IMR-90 (cell line): ENCODE measurements at regions not wholly inside any gene's neighbourhood (a gene's known extent, or its start where the extent isn't known, plus 50 kb on each side); places are given as distances from the start of the nearest gene placed in this dataset.
A peak's percentile ranks its signal among the peaks of the same experiment; 100 is the strongest.

Experiments used
- ATAC-seq: fragments of 200-7000 bp; cut with Tn5 transposase; 2 replicates; pipeline ENCODE4 v1.9.1; 2020; ENCODE audit warnings: low read depth, mild to moderate bottlenecking, moderate library complexity
- BruUV-seq: library from RNA; stranded (reverse); fragments of 400-500 nt; replicated peaks from 2 replicates; lab custom pipeline; 2021; lab: Mats Ljungman, UMichigan
- CTCF ChIA-PET: fragments of 300-600 bp; formaldehyde crosslinking; extraction: SDS; loops from one replicate; lab custom pipeline; 2021; ENCODE audit warnings: antibody characterized with exemption; lab: Yijun Ruan, JAX
- POLR2A ChIA-PET: fragments of 300-600 bp; sonication (Branson Sonifier 250); formaldehyde crosslinking; loops from one replicate; lab custom pipeline; 2022; ENCODE audit warnings: antibody characterized with exemption; ENCODE audit not compliant: unreplicated experiment; lab: Charles Lee
- DNase-seq: peaks from one replicate; pipeline ENCODE4 v3.0.0; 2013
- H2AFZ ChIP-seq: replicated peaks from 2 replicates; pipeline ENCODE3; 2013; ENCODE audit warnings: low read length, mild to moderate bottlenecking; ENCODE audit not compliant: poor library complexity
- H2AK5ac ChIP-seq: 2 replicates; pipeline ENCODE4 v1.6.1; 2013; ENCODE audit warnings: low read depth, low read length, inconsistent platforms
- H2AK9ac ChIP-seq: replicated peaks from 2 replicates; pipeline ENCODE3; 2013; ENCODE audit warnings: mild to moderate bottlenecking, low read depth, low read length, moderate library complexity; ENCODE audit not compliant: poor library complexity
- H2BK120ac ChIP-seq: 2 replicates; pipeline ENCODE4 v1.6.1; 2013; ENCODE audit warnings: low read depth, low read length, inconsistent platforms
- H2BK15ac ChIP-seq: 3 replicates; pipeline ENCODE4 v1.6.1; 2013; ENCODE audit warnings: low read depth, low read length, inconsistent platforms
- H2BK20ac ChIP-seq: 2 replicates; pipeline ENCODE4 v1.6.1; 2013; ENCODE audit warnings: low read depth, mild to moderate bottlenecking, inconsistent platforms, low read length, moderate library complexity
- H2BK5ac ChIP-seq: 2 replicates; pipeline ENCODE4 v1.6.1; 2013; ENCODE audit warnings: mild to moderate bottlenecking, low read depth, low read length, inconsistent platforms; ENCODE audit not compliant: poor library complexity, severe bottlenecking
- H3K14ac ChIP-seq: replicated peaks from 2 replicates; pipeline ENCODE4 v1.6.1; 2013; ENCODE audit warnings: low read depth, low read length, inconsistent platforms
- H3K18ac ChIP-seq: 2 replicates; pipeline ENCODE4 v1.6.1; 2013; ENCODE audit warnings: low read depth, low read length, control low read depth
- H3K23ac ChIP-seq: 2 replicates; pipeline ENCODE4 v1.6.1; 2013; ENCODE audit warnings: low read depth, low read length, inconsistent platforms
- H3K27ac ChIP-seq: 2 replicates; pipeline ENCODE4 v1.5.1; 2013; ENCODE audit warnings: mild to moderate bottlenecking, control low read depth, low read length; ENCODE audit not compliant: insufficient read depth
- H3K27me3 ChIP-seq: 2 replicates; pipeline ENCODE4 v1.6.1; 2013; ENCODE audit warnings: low read length; ENCODE audit not compliant: control insufficient read depth, insufficient read depth
- H3K36me3 ChIP-seq: 2 replicates; pipeline ENCODE4 v1.6.1; 2013; ENCODE audit warnings: low read length, mixed read lengths; ENCODE audit not compliant: control insufficient read depth, insufficient read depth
- H3K4ac ChIP-seq: 2 replicates; pipeline ENCODE4 v1.6.1; 2013; ENCODE audit warnings: low read depth, low read length, inconsistent platforms
- H3K4me1 ChIP-seq: 2 replicates; pipeline ENCODE4 v1.6.1; 2013; ENCODE audit warnings: low read length, mixed read lengths; ENCODE audit not compliant: control insufficient read depth, insufficient read depth
- H3K4me2 ChIP-seq: 2 replicates; pipeline ENCODE4 v1.6.1; 2013; ENCODE audit warnings: low read depth, mild to moderate bottlenecking, control low read depth, low read length, moderate library complexity
- H3K4me3 ChIP-seq: 2 replicates; pipeline ENCODE4 v1.5.1; 2013; ENCODE audit warnings: low read depth, mild to moderate bottlenecking, control low read depth, low read length, moderate library complexity; ENCODE audit not compliant: insufficient read depth
- H3K56ac ChIP-seq: 2 replicates; pipeline ENCODE4 v1.6.1; 2013; ENCODE audit warnings: low read length, inconsistent platforms; ENCODE audit not compliant: insufficient read depth; ENCODE audit errors: extremely low read depth
- H3K79me1 ChIP-seq, 2 experiments: 2 replicates each; pipeline ENCODE4 v1.6.1; 2013; ENCODE audit warnings: low read length in 2 of 2, inconsistent platforms in 1 of 2, low read depth in 1 of 2
- H3K9ac ChIP-seq: 2 replicates; pipeline ENCODE4 v1.6.1; 2013; ENCODE audit warnings: low read depth, low read length, control low read depth
- H3K9me1 ChIP-seq: 2 replicates; pipeline ENCODE4 v1.6.1; 2013; ENCODE audit warnings: low read length, inconsistent platforms; ENCODE audit not compliant: insufficient read depth
- H3K9me3 ChIP-seq: 2 replicates; pipeline ENCODE4 v1.6.1; 2013; ENCODE audit warnings: low read length; ENCODE audit not compliant: control insufficient read depth, insufficient read depth
- H4K20me1 ChIP-seq: 2 replicates; pipeline ENCODE4 v1.6.1; 2013; ENCODE audit warnings: low read length, inconsistent platforms; ENCODE audit not compliant: insufficient read depth
- H4K5ac ChIP-seq: 2 replicates; pipeline ENCODE4 v1.6.1; 2013; ENCODE audit warnings: mild to moderate bottlenecking, low read depth, low read length, control low read depth
- H4K8ac ChIP-seq, 2 experiments: 2 replicates each; pipeline ENCODE4 v1.6.1; 2013; ENCODE audit warnings: low read depth in 2 of 2, low read length in 2 of 2, control low read depth in 1 of 2, inconsistent platforms in 1 of 2
- H4K91ac ChIP-seq: 2 replicates; pipeline ENCODE4 v1.6.1; 2013; ENCODE audit warnings: low read depth, low read length, inconsistent platforms; ENCODE audit not compliant: insufficient read depth
- CEBPB ChIP-seq: IDR thresholded peaks from 2 replicates; pipeline ENCODE4 v1.6.1; 2012; ENCODE audit warnings: low read depth, low read length, improper control_type of control experiment
- WGBS, 2 experiments: methylation state at CpG; one replicate each; pipeline versions ENCODE4 v1.1.5 to v1.1.7; 2013; ENCODE audit warnings: missing lambda C conversion rate in 2 of 2; ENCODE audit not compliant: insufficient read length in 1 of 2; ENCODE audit errors: extremely low coverage in 2 of 2; 5-methylcytosine and 5-hydroxymethylcytosine counted together
- dilution Hi-C: fragments of 300-500 bp; cut with HindIII; formaldehyde crosslinking; loops from one replicate; pipeline ENCODE4 v1.14.3; 2018; ENCODE audit warnings: low sequenced_read_pairs; ENCODE audit not compliant: unreplicated experiment
- in situ Hi-C: fragments of 300-500 bp; cut with MboI; formaldehyde crosslinking; loops from 3 replicates; pipeline ENCODE4 v1.14.3; 2019; ENCODE audit warnings: low sequenced_read_pairs, inconsistent platforms, mixed read lengths
- intact Hi-C: fragments of 100-400 bp; cut with micrococcal nuclease; formaldehyde crosslinking; loops from 2 replicates; pipeline ENCODE4 v1.10.0; 2022
- TF ChIP-seq, protein P1 (sequence below): fragments of 150-350 bp; IDR thresholded peaks from 2 replicates; pipeline ENCODE4 v1.6.1; 2016; ENCODE audit warnings: low read depth, mild to moderate bottlenecking, low read length, moderate library complexity, borderline replicate concordance

DNA sequence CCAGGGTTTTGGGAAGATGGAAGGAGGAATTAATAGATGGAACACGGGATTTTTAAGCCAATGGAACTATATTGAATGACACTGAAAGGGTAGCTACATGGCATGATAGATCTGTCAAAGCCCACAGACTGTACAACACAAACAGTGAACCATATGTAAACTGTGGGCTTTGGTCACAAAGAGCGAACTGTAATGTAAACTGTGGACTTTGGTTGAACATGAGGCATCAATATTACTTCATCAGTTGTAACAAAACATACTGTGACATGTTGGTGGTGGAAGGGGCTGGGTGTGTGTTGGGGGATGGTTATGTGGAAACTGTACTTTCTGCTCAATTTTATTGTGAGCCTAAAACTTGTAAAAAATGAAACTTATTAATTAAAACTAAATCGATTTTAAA, 210.6 kb upstream of the HMGA2 start:
- CTCF ChIA-PET, result interaction anchor here (0.5 to 1.2 kb wide), 4 partner anchors 11 to 744 kb away, joined by 3 to 4 read pairs (median 3); no protein-coding TSS in a partner anchor
- peak overlapping the region; percentile 87 for H2BK5ac ChIP-seq
- no CpG with 5 or more reads among the region's 3 CpGs for WGBS, 2 experiments
- H3K4ac ChIP-seq, result peak overlapping the region; percentile 51; the same call in 1 of the 2 replicates
- POLR2A ChIA-PET, result no interaction called here
- no peaks in the 10 kb centered on the region for H3K9me3 ChIP-seq
- no peaks in the 10 kb centered on the region for H3K27me3 ChIP-seq
- H3K27ac ChIP-seq, result no peak overlapping the region
- no peak overlapping the region for H3K4me3 ChIP-seq
- intact Hi-C loops (loop anchor here (2.0 kb wide), 1 partner anchor 17 kb away; no protein-coding TSS in a partner anchor), dilution Hi-C loops (no loop called here), in situ Hi-C loops (no loop called here)
- H4K8ac ChIP-seq, result peak overlapping the region in 1 of 2 experiments; percentile 53; a peak in 2 of 4 replicates
- H2BK20ac ChIP-seq, result peak overlapping the region; percentile 34; the same call in 1 of the 2 replicates
- H3K9ac ChIP-seq, result no peak overlapping the region
- H2BK15ac ChIP-seq, result 0 out of 3 replicates have a peak overlapping the region, but pooled peaks have one; percentile 9
- H3K79me1 ChIP-seq, result peaks cover 6 to 27% of the 10 kb centered on the region in 2 experiments; a peak in 3 of 4 replicates
- no peak overlapping the region for H2AK9ac ChIP-seq
- peak overlapping the region; percentile 77; the same call in 1 of the 2 replicates for H3K18ac ChIP-seq
- H2AK5ac ChIP-seq, result peak overlapping the region; percentile 79; the same call in 1 of the 2 replicates
- H4K91ac ChIP-seq, result peak overlapping the region; percentile 3; the same call in 1 of the 2 replicates
- peak overlapping the region; percentile 52; the same call in 1 of the 2 replicates for H3K4me2 ChIP-seq
- H3K4me1 ChIP-seq, result peaks cover 16% of the 10 kb centered on the region
- H2AFZ ChIP-seq, result no peak overlapping the region
- ATAC-seq, result no peak
- H3K9me1 ChIP-seq, result peaks cover 10% of the 10 kb centered on the region
- H3K14ac ChIP-seq, result peak overlapping the region; percentile 24
- TF ChIP-seq CEBPB, result peak; percentile 18; the same call in 1 of the 2 replicates
- TF ChIP-seq, protein P1, sequence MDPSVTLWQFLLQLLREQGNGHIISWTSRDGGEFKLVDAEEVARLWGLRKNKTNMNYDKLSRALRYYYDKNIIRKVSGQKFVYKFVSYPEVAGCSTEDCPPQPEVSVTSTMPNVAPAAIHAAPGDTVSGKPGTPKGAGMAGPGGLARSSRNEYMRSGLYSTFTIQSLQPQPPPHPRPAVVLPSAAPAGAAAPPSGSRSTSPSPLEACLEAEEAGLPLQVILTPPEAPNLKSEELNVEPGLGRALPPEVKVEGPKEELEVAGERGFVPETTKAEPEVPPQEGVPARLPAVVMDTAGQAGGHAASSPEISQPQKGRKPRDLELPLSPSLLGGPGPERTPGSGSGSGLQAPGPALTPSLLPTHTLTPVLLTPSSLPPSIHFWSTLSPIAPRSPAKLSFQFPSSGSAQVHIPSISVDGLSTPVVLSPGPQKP, result no peak
- peak; percentile 52 for DNase-seq
- H3K36me3 ChIP-seq, result no peaks in the 10 kb centered on the region
- no peak overlapping the region for H3K56ac ChIP-seq
- H3K23ac ChIP-seq, result peak overlapping the region; percentile 10; the same call in 1 of the 2 replicates
- no TSS peak for BruUV-seq
- peak overlapping the region; percentile 54; the same call in 1 of the 2 replicates for H2BK120ac ChIP-seq
- H4K20me1 ChIP-seq, result no peaks in the 10 kb centered on the region
- H4K5ac ChIP-seq, result peak overlapping the region; percentile 85; the same call in 1 of the 2 replicates
